ENCODE measurements at regions not wholly inside any gene's neighbourhood (a gene's known extent, or its start where the extent isn't known, plus 50 kb on each side); places are given as distances from the start of the nearest gene placed in this dataset.
"Not testable (repeated sequence)": the region's sequence is repeated elsewhere in the genome, so short reads cannot be mapped to it uniquely, and the experiment has no call there.

- H2AFZ ChIP-seq (ENCODE audit: low read depth, low read length) = no peak overlapping the region
- H3K9me3 ChIP-seq (ENCODE audit: insufficient read depth, low read length) = no peaks in the 10 kb centered on the region
- no peaks in the 10 kb centered on the region for H4K20me1 ChIP-seq (ENCODE audit: insufficient read depth, low read length)
- no peak overlapping the region for H3K27ac ChIP-seq (ENCODE audit: low read length)
- H3K9ac ChIP-seq (ENCODE audit: low read length) = no peak overlapping the region
- no peak overlapping the region for H3K4me2 ChIP-seq (ENCODE audit: low read length)
- H3K79me2 ChIP-seq (ENCODE audit: low read length) = no peaks in the 10 kb centered on the region
- H3K36me3 ChIP-seq (replicated peaks; ENCODE audit: low read depth, low read length) = no peaks in the 10 kb centered on the region
- no peaks in the 10 kb centered on the region for H3K4me1 ChIP-seq (ENCODE audit: low read length)
- TF ChIP-seq EZH2phosphoT487 (IDR thresholded peaks at IDR 0.05; ENCODE audit: low read depth) (no peak), CTCF (IDR thresholded peaks at IDR 0.05; ENCODE audit: low read depth, low read length) (no peak)
- no peak overlapping the region for H3K4me3 ChIP-seq (ENCODE audit: low read length)
- H3K27me3 ChIP-seq (ENCODE audit: low read depth, low read length) = no peaks in the 10 kb centered on the region
Measured at GRCh38 chr15:95075792-95076677, 844.7 kb downstream of the MCTP2 start.

- H4K20me1 ChIP-seq (ENCODE audit: insufficient read depth, low read length) = no peaks in the 10 kb centered on the region
- no peak overlapping the region for H3K9ac ChIP-seq (ENCODE audit: low read length)
- no peak overlapping the region for H2AFZ ChIP-seq (ENCODE audit: low read depth, low read length)
- no peaks in the 10 kb centered on the region for H3K79me2 ChIP-seq (ENCODE audit: low read length)
- H3K9me3 ChIP-seq (ENCODE audit: insufficient read depth, low read length) = no peaks in the 10 kb centered on the region
- no peak overlapping the region for H3K4me3 ChIP-seq (ENCODE audit: low read length)
- no peaks in the 10 kb centered on the region for H3K27me3 ChIP-seq (ENCODE audit: low read depth, low read length)
- H3K4me1 ChIP-seq (ENCODE audit: low read length) = no peaks in the 10 kb centered on the region
- no peak overlapping the region for H3K4me2 ChIP-seq (ENCODE audit: low read length)
- TF ChIP-seq CTCF (IDR thresholded peaks at IDR 0.05; ENCODE audit: low read depth, low read length) = no peak
- TF ChIP-seq EZH2phosphoT487 (IDR thresholded peaks at IDR 0.05; ENCODE audit: low read depth) = no peak
- no peaks in the 10 kb centered on the region for H3K36me3 ChIP-seq (replicated peaks; ENCODE audit: low read depth, low read length)
- no peak overlapping the region for H3K27ac ChIP-seq (ENCODE audit: low read length)
Measured at GRCh38 chr15:95076678-95076990, 845.3 kb downstream of the MCTP2 start.

- H3K36me3 ChIP-seq (replicated peaks; ENCODE audit: low read depth, low read length) = no peaks in the 10 kb centered on the region
- no peaks in the 10 kb centered on the region for H3K79me2 ChIP-seq (ENCODE audit: low read length)
- H3K27ac ChIP-seq (ENCODE audit: low read length) = no peak overlapping the region
- no peaks in the 10 kb centered on the region for H4K20me1 ChIP-seq (ENCODE audit: insufficient read depth, low read length)
- no peak for TF ChIP-seq CTCF (IDR thresholded peaks at IDR 0.05; ENCODE audit: low read depth, low read length)
- no peak for TF ChIP-seq EZH2phosphoT487 (IDR thresholded peaks at IDR 0.05; ENCODE audit: low read depth)
- H3K4me1 ChIP-seq (ENCODE audit: low read length) = no peaks in the 10 kb centered on the region
- no peak overlapping the region for H2AFZ ChIP-seq (ENCODE audit: low read depth, low read length)
- no peaks in the 10 kb centered on the region for H3K9me3 ChIP-seq (ENCODE audit: insufficient read depth, low read length)
- H3K4me2 ChIP-seq (ENCODE audit: low read length) = no peak overlapping the region
- H3K9ac ChIP-seq (ENCODE audit: low read length) = no peak overlapping the region
- no peak overlapping the region for H3K4me3 ChIP-seq (ENCODE audit: low read length)
- no peaks in the 10 kb centered on the region for H3K27me3 ChIP-seq (ENCODE audit: low read depth, low read length)
Measured at GRCh38 chr15:95078003-95078402, 846.6 kb downstream of the MCTP2 start.

GRCh38 chr15:95080228-95080627 is 848.9 kb downstream of the MCTP2 start:
- H3K4me3 ChIP-seq (ENCODE audit: low read length); H3K9me3 ChIP-seq (ENCODE audit: insufficient read depth, low read length); H3K27me3 ChIP-seq (ENCODE audit: low read depth, low read length); H3K4me2 ChIP-seq (ENCODE audit: low read length); H2AFZ ChIP-seq (ENCODE audit: low read depth, low read length); H3K36me3 ChIP-seq (replicated peaks; ENCODE audit: low read depth, low read length); H3K27ac ChIP-seq (ENCODE audit: low read length); H3K9ac ChIP-seq (ENCODE audit: low read length); H3K79me2 ChIP-seq (ENCODE audit: low read length); H3K4me1 ChIP-seq (ENCODE audit: low read length); H4K20me1 ChIP-seq (ENCODE audit: insufficient read depth, low read length): not testable (repeated sequence)

Measured in OCI-LY3 (cell line).